Upper lobe of left lung (tissue), 4 donors: ENCODE measurements at regions not wholly inside any gene's neighbourhood (a gene's known extent, or its start where the extent isn't known, plus 50 kb on each side); places are given as distances from the start of the nearest gene placed in this dataset.

ENCODE experiments used
- EP300 ChIP-seq, 4 donors: sonication (generic); formaldehyde crosslinking; IDR thresholded peaks; one replicate each; pipeline ENCODE4 v1.5.1; 2017; ENCODE audit warnings: antibody characterized with exemption in 4 of 4, control low read depth in 2 of 4
- POLR2AphosphoS5 ChIP-seq, 2 donors: sonication (generic); formaldehyde crosslinking; IDR thresholded peaks; one replicate each; pipeline ENCODE4 v1.5.1; 2017; ENCODE audit warnings: antibody characterized with exemption in 2 of 2
- TF ChIP-seq, protein P1 (sequence below), 6 experiments: fragments of 450-650 bp in 4 of 6; fragments of 200-600 bp in 2 of 6; sonication (generic) in 2 of 6; IDR thresholded peaks; one replicate each; pipeline ENCODE4 v1.5.1; 2016 to 2019; ENCODE audit warnings: antibody characterized with exemption in 6 of 6

DNA sequence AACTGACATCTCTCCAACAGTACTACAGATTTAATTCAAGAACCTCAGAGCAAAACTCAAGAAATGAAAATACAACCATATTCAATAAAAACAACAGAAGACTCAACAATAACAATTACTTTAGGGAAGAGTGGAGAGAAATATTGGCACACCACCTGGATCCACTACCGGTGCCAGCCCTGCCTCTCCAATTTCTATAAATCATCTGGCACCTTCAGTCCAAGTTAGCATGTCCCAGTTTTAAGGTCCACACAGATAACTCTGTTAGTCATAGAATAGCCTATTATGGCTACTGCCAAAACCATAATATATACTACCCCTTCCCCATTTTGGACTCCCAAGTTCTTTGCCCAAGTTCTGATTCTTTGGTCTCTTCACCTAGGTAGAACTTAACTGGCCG is 69.9 kb upstream of the PSMA6 start:
- TF ChIP-seq POLR2AphosphoS5 (IDR thresholded peaks at IDR 0.05) (no peak), EP300 (IDR thresholded peaks at IDR 0.05) (no peak)
- TF ChIP-seq, protein P1, sequence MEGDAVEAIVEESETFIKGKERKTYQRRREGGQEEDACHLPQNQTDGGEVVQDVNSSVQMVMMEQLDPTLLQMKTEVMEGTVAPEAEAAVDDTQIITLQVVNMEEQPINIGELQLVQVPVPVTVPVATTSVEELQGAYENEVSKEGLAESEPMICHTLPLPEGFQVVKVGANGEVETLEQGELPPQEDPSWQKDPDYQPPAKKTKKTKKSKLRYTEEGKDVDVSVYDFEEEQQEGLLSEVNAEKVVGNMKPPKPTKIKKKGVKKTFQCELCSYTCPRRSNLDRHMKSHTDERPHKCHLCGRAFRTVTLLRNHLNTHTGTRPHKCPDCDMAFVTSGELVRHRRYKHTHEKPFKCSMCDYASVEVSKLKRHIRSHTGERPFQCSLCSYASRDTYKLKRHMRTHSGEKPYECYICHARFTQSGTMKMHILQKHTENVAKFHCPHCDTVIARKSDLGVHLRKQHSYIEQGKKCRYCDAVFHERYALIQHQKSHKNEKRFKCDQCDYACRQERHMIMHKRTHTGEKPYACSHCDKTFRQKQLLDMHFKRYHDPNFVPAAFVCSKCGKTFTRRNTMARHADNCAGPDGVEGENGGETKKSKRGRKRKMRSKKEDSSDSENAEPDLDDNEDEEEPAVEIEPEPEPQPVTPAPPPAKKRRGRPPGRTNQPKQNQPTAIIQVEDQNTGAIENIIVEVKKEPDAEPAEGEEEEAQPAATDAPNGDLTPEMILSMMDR (IDR thresholded peaks at IDR 0.05), result no peak
